IPS DF 19.7 (cell line): ENCODE measurements at regions not wholly inside any gene's neighbourhood (a gene's known extent, or its start where the extent isn't known, plus 50 kb on each side); places are given as distances from the start of the nearest gene placed in this dataset.

Experiments
- DNase-seq: peaks from one replicate; pipeline ENCODE4 v3.0.0-alpha.2; 2013; ENCODE audit warnings: low read depth, low spot score

- DNase-seq: no peak
Measured at GRCh38 chr3:124276539-124277143, 284.7 kb upstream of the ROPN1 start.

- no peak for DNase-seq
Measured at GRCh38 chr3:124277144-124277890, 285.4 kb upstream of the ROPN1 start.

- DNase-seq: peak; percentile 35
Measured at GRCh38 chr3:124281453-124282316, 289.8 kb upstream of the ROPN1 start.

GRCh38 chr3:124282751-124283651 is 291.1 kb upstream of the ROPN1 start:
- no peak for DNase-seq

- no peak for DNase-seq
Measured at GRCh38 chr3:124283652-124284023, 291.7 kb upstream of the ROPN1 start.

- no peak for DNase-seq
Measured at GRCh38 chr3:124288996-124289395, 297.1 kb upstream of the ROPN1 start.

GRCh38 chr3:124291008-124291407 is 299.1 kb upstream of the ROPN1 start:
- DNase-seq: no peak

- DNase-seq: no peak
Measured at GRCh38 chr3:124292329-124292728, 300.4 kb upstream of the ROPN1 start.

- DNase-seq: no peak
Measured at GRCh38 chr3:124293584-124293983, 301.7 kb upstream of the ROPN1 start.

- DNase-seq: no peak
Measured at GRCh38 chr3:124295362-124295761, 303.4 kb upstream of the ROPN1 start.

- DNase-seq: no peak
Measured at GRCh38 chr3:124296406-124296805, 304.5 kb upstream of the ROPN1 start.

- no peak for DNase-seq
Measured at GRCh38 chr3:124297062-124297980, 305.4 kb upstream of the ROPN1 start.

- DNase-seq: no peak
Measured at GRCh38 chr3:124298301-124298700, 306.4 kb upstream of the ROPN1 start.

- no peak for DNase-seq
Measured at GRCh38 chr3:124298951-124299350, 307.0 kb upstream of the ROPN1 start.

- DNase-seq: no peak
Measured at GRCh38 chr3:124299831-124300230, 307.9 kb upstream of the ROPN1 start.

GRCh38 chr3:124300416-124300815 is 308.5 kb upstream of the ROPN1 start:
- no peak for DNase-seq

GRCh38 chr3:124303305-124303910 is 311.5 kb upstream of the ROPN1 start:
- DNase-seq: no peak

GRCh38 chr3:124306665-124307064 is 314.7 kb upstream of the ROPN1 start:
- DNase-seq: no peak

- DNase-seq: no peak
Measured at GRCh38 chr3:124313621-124314020, 321.7 kb upstream of the ROPN1 start.
